T-cell (primary cell): ENCODE measurements at regions not wholly inside any gene's neighbourhood (a gene's known extent, or its start where the extent isn't known, plus 50 kb on each side); places are given as distances from the start of the nearest gene placed in this dataset.

Source experiments
- ATAC-seq, 4 experiments: fragments of 200-7000 bp in 3 of 4; fragments of 150-1000 bp in 1 of 4; cut with Tn5 transposase; replicated peaks in 1 of 4; 1 replicate in 3 of 4; 2 replicates in 1 of 4; pipeline ENCODE4 v1.10.0; 2021; ENCODE audit warnings: moderate library complexity in 3 of 4, mild to moderate bottlenecking in 2 of 4, moderate number of reproducible peaks in 1 of 4
- CTCF ChIA-PET, 2 donors: fragments of 300-600 bp; sonication (Branson Sonifier 250); formaldehyde crosslinking; loops; one replicate each; lab custom pipeline; 2022; ENCODE audit warnings: antibody characterized with exemption in 2 of 2; lab: Charles Lee
- POLR2A ChIA-PET, 2 donors: fragments of 300-600 bp; sonication (Branson Sonifier 250); formaldehyde crosslinking; loops; one replicate each; lab custom pipeline; 2022; ENCODE audit warnings: antibody characterized with exemption in 2 of 2; lab: Charles Lee
- DNase-seq, 35 experiments: peaks; one replicate each; pipeline versions ENCODE4 v3.0.0 to v3.0.0-alpha.2; 2013 to 2023
- H3K27ac ChIP-seq: one replicate; pipeline ENCODE4 v1.5.1; 2013; ENCODE audit warnings: low read length
- H3K27me3 ChIP-seq, 2 experiments: replicated peaks in 1 of 2; 1 replicate in 1 of 2; 2 replicates in 1 of 2; pipeline versions ENCODE4 v1.6.1 to v1.7.0; 2013; ENCODE audit warnings: low read length in 1 of 2, mixed read lengths in 1 of 2; ENCODE audit not compliant: control insufficient read depth in 2 of 2, insufficient read depth in 2 of 2; ENCODE audit errors: extremely low read depth in 1 of 2
- H3K36me3 ChIP-seq, 2 donors: 1 replicate in 1 of 2; 2 replicates in 1 of 2; pipeline versions ENCODE4 v1.6.1 to v1.7.0; 2013; ENCODE audit warnings: low read length in 1 of 2; ENCODE audit not compliant: control insufficient read depth in 2 of 2, insufficient read depth in 1 of 2; ENCODE audit errors: extremely low read depth in 1 of 2
- H3K4me1 ChIP-seq, 2 experiments: 1 replicate in 1 of 2; 2 replicates in 1 of 2; pipeline versions ENCODE4 v1.6.1 to v1.7.0; 2013; ENCODE audit warnings: low read length in 2 of 2, mixed read lengths in 1 of 2; ENCODE audit not compliant: insufficient read depth in 2 of 2, control insufficient read depth in 1 of 2; ENCODE audit errors: extremely low read depth in 1 of 2
- H3K4me3 ChIP-seq, 2 donors: 1 replicate in 1 of 2; 2 replicates in 1 of 2; pipeline versions ENCODE4 v1.5.1 to v1.7.0; 2013; ENCODE audit warnings: mild to moderate bottlenecking in 2 of 2, low read length in 1 of 2, moderate library complexity in 1 of 2; ENCODE audit not compliant: control insufficient read depth in 1 of 2; ENCODE audit errors: extremely low read depth in 1 of 2
- H3K9me3 ChIP-seq: 2 replicates; pipeline ENCODE4 v1.7.0; 2013
- H3K27ac Mint-ChIP-seq, 2 donors: one replicate each; pipeline ENCODE4 v1.8.0; 2020 to 2021; ENCODE audit warnings: mild to moderate bottlenecking in 2 of 2, mixed read lengths in 2 of 2
- H3K27me3 Mint-ChIP-seq, 2 donors: one replicate each; pipeline ENCODE4 v1.8.0; 2021 to 2022; ENCODE audit warnings: mixed read lengths in 2 of 2
- H3K36me3 Mint-ChIP-seq: one replicate; pipeline ENCODE4 v1.8.0; 2021; ENCODE audit warnings: mixed read lengths
- H3K4me1 Mint-ChIP-seq, 3 donors: one replicate each; pipeline ENCODE4 v1.8.0; 2020 to 2022; ENCODE audit warnings: mixed read lengths in 3 of 3, mild to moderate bottlenecking in 1 of 3
- H3K4me3 Mint-ChIP-seq, 3 donors: one replicate each; pipeline ENCODE4 v1.8.0; 2020 to 2022; ENCODE audit warnings: mild to moderate bottlenecking in 3 of 3, mixed read lengths in 3 of 3, moderate library complexity in 3 of 3
- H3K9me3 Mint-ChIP-seq, 3 donors: one replicate each; pipeline ENCODE4 v1.8.0; 2020 to 2022; ENCODE audit warnings: mixed read lengths in 3 of 3
- WGBS: methylation state at CpG from one replicate; pipeline ENCODE4 v1.1.5; 2013; ENCODE audit warnings: missing lambda C conversion rate; ENCODE audit not compliant: insufficient coverage; 5-methylcytosine and 5-hydroxymethylcytosine counted together

- no peaks in the 10 kb centered on the region for H3K4me1 Mint-ChIP-seq
- Histone ChIP-seq H3K4me1 (no peaks in the 10 kb centered on the region), H3K27ac (no peak overlapping the region), H3K4me3 (no peak overlapping the region), H3K9me3 (no peaks in the 10 kb centered on the region), H3K36me3 (no peaks in the 10 kb centered on the region), H3K27me3 (peaks cover 0 to 4% of the 10 kb centered on the region in 2 experiments)
- H3K9me3 Mint-ChIP-seq, result peaks cover 0 to 7% (median 0%) of the 10 kb centered on the region in 3 donors
- H3K27ac Mint-ChIP-seq, result no peak overlapping the region
- no peaks in the 10 kb centered on the region for H3K36me3 Mint-ChIP-seq
- H3K27me3 Mint-ChIP-seq, result peaks cover 16 to 27% of the 10 kb centered on the region in 2 donors
- ChIA-PET POLR2A (no interaction called here), CTCF (no interaction called here)
- H3K4me3 Mint-ChIP-seq, result no peak overlapping the region
- DNase-seq, result no peak
- WGBS, result 83% methylated on average over 1 of the region's 4 CpGs
- ATAC-seq, result no peak
Measured at GRCh38 chr12:105461271-105461943, 130.9 kb downstream of the C12orf75 start.

GRCh38 chr12:105461944-105462762 lies 131.7 kb downstream of the C12orf75 start:
- DNase-seq (no peak), ATAC-seq (no peak)
- Histone ChIP-seq H3K27me3 (peaks cover 0 to 4% of the 10 kb centered on the region in 2 experiments), H3K4me1 (no peaks in the 10 kb centered on the region), H3K27ac (no peak overlapping the region), H3K36me3 (no peaks in the 10 kb centered on the region), H3K9me3 (no peaks in the 10 kb centered on the region), H3K4me3 (no peak overlapping the region)
- Mint-ChIP-seq H3K4me1 (no peaks in the 10 kb centered on the region), H3K36me3 (no peaks in the 10 kb centered on the region), H3K27ac (no peak overlapping the region), H3K9me3 (peaks cover 0 to 7% (median 0%) of the 10 kb centered on the region in 3 donors), H3K4me3 (no peak overlapping the region), H3K27me3 (peaks cover 15 to 32% of the 10 kb centered on the region in 2 donors)
- CTCF ChIA-PET, result no interaction called here
- POLR2A ChIA-PET, result no interaction called here
- WGBS, result 57% methylated on average over 2 of the region's 7 CpGs

- Mint-ChIP-seq H3K4me1 (no peaks in the 10 kb centered on the region), H3K9me3 (peaks cover 0 to 7% (median 0%) of the 10 kb centered on the region in 3 donors), H3K27me3 (peaks cover 15 to 32% of the 10 kb centered on the region in 2 donors), H3K27ac (no peak overlapping the region), H3K4me3 (no peak overlapping the region), H3K36me3 (no peaks in the 10 kb centered on the region)
- no peak for ATAC-seq
- WGBS, result no CpG with 5 or more reads among the region's 2 CpGs
- no peak for DNase-seq
- no peaks in the 10 kb centered on the region for H3K4me1 ChIP-seq
- peaks cover 0 to 4% of the 10 kb centered on the region in 2 experiments for H3K27me3 ChIP-seq
- no peaks in the 10 kb centered on the region for H3K9me3 ChIP-seq
- CTCF ChIA-PET, result no interaction called here
- no peak overlapping the region for H3K27ac ChIP-seq
- no peaks in the 10 kb centered on the region for H3K36me3 ChIP-seq
- no peak overlapping the region for H3K4me3 ChIP-seq
- POLR2A ChIA-PET, result no interaction called here
Measured at GRCh38 chr12:105462831-105463230, 132.3 kb downstream of the C12orf75 start.

GRCh38 chr12:105464406-105464805 lies 133.9 kb downstream of the C12orf75 start:
- H3K27ac Mint-ChIP-seq, result no peak overlapping the region
- ATAC-seq, result no peak

GRCh38 chr12:105466231-105466900 lies 135.9 kb downstream of the C12orf75 start:
- ChIA-PET POLR2A (no interaction called here), CTCF (no interaction called here)
- Mint-ChIP-seq H3K4me3 (no peak overlapping the region), H3K36me3 (no peaks in the 10 kb centered on the region), H3K9me3 (no peaks in the 10 kb centered on the region), H3K27ac (no peak overlapping the region), H3K27me3 (peaks cover 15 to 29% of the 10 kb centered on the region in 2 donors), H3K4me1 (no peaks in the 10 kb centered on the region)
- Histone ChIP-seq H3K27ac (no peak overlapping the region), H3K36me3 (no peaks in the 10 kb centered on the region), H3K27me3 (peaks cover 0 to 3% of the 10 kb centered on the region in 2 experiments), H3K9me3 (no peaks in the 10 kb centered on the region), H3K4me1 (no peaks in the 10 kb centered on the region), H3K4me3 (no peak overlapping the region)
- ATAC-seq (no peak), DNase-seq (no peak)
- 87% methylated on average over 5 of the region's 5 CpGs for WGBS

More at GRCh38 chr12:105464406-105464805, 133.9 kb downstream of the C12orf75 start:
- Mint-ChIP-seq H3K4me1 (no peaks in the 10 kb centered on the region), H3K4me3 (no peak overlapping the region), H3K27me3 (peaks cover 16 to 34% of the 10 kb centered on the region in 2 donors), H3K9me3 (no peaks in the 10 kb centered on the region), H3K36me3 (no peaks in the 10 kb centered on the region)
- no peak for DNase-seq
- no peaks in the 10 kb centered on the region for H3K36me3 ChIP-seq
- no peak overlapping the region for H3K27ac ChIP-seq
- H3K9me3 ChIP-seq, result no peaks in the 10 kb centered on the region
- H3K4me3 ChIP-seq, result no peak overlapping the region
- H3K27me3 ChIP-seq, result peaks cover 0 to 7% of the 10 kb centered on the region in 2 experiments
- H3K4me1 ChIP-seq, result no peaks in the 10 kb centered on the region
- POLR2A ChIA-PET, result no interaction called here
- WGBS, result 75% methylated on average over 1 of the region's 3 CpGs
- CTCF ChIA-PET, result no interaction called here

GRCh38 chr12:105466901-105467598 lies 136.6 kb downstream of the C12orf75 start:
- Mint-ChIP-seq H3K36me3 (no peaks in the 10 kb centered on the region), H3K27ac (no peak overlapping the region), H3K4me1 (no peaks in the 10 kb centered on the region), H3K9me3 (no peaks in the 10 kb centered on the region), H3K27me3 (peaks cover 15 to 24% of the 10 kb centered on the region in 2 donors), H3K4me3 (no peak overlapping the region)
- Histone ChIP-seq H3K27ac (no peak overlapping the region), H3K27me3 (peaks cover 0 to 3% of the 10 kb centered on the region in 2 experiments), H3K4me3 (no peak overlapping the region), H3K4me1 (no peaks in the 10 kb centered on the region), H3K9me3 (no peaks in the 10 kb centered on the region), H3K36me3 (no peaks in the 10 kb centered on the region)
- no peak for ATAC-seq
- DNase-seq, result no peak
- ChIA-PET CTCF (no interaction called here), POLR2A (interaction anchor here in 1 of 2 donors (0.5 kb wide), 1 partner anchor 15 kb away, joined by 8 read pairs; no protein-coding TSS in a partner anchor)
- no CpG with 5 or more reads among the region's 7 CpGs for WGBS
